ENCODE measurements at regions not wholly inside any gene's neighbourhood (a gene's known extent, or its start where the extent isn't known, plus 50 kb on each side); places are given as distances from the start of the nearest gene placed in this dataset.

DNA sequence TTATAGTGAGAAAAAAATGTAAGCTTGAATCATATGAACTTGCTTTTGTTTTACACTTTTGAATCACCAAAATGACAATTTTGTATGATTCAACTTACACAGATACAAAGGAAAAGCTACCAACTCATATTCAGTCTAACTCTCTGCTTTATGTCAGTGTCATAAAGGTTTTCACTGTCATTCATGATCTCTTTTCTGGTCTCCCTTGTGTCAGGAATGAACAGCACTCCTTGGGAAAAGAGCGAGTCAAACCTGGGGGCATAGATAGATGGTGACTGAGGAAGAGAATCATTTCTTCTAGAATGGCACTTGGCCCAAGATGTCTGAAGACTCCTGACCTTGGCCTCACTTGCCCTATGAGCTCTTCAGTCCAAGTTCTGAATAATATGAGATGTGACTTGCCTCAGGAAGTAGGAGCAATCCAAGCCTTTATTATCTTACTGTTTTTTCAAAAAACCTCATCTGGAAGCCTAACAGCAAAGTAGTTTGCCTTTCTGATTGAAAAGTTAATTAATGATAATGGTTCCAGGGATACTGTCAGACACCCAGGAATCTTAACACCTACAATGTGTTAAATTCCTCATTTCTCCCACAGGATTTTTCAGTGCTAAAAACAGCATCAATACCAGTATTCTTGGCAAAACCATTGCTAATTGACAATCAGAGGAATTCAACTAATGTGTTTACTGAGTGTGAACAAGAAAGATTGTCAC lies 270.0 kb upstream of the HSF2 start:
- Histone ChIP-seq H3K9ac (ENCODE audit: low read depth, low read length) (no peak overlapping the region), H3K4me3 (ENCODE audit: low read depth, low read length) (no peak overlapping the region), H3K4me1 (ENCODE audit: control insufficient read depth, insufficient read depth, low read length) (no peaks in the 10 kb centered on the region), H3K36me3 (ENCODE audit: control insufficient read depth, insufficient read depth, low read length) (no peaks in the 10 kb centered on the region), H3K27me3 (ENCODE audit: control insufficient read depth, insufficient read depth, low read length) (no peaks in the 10 kb centered on the region), H3K9me3 (ENCODE audit: control insufficient read depth, insufficient read depth, low read length) (no peaks in the 10 kb centered on the region)

GRCh38 chr6:122130026-122130348 lies 269.5 kb upstream of the HSF2 start:
- Histone ChIP-seq H3K4me1 (ENCODE audit: control insufficient read depth, insufficient read depth, low read length) (no peaks in the 10 kb centered on the region), H3K9ac (ENCODE audit: low read depth, low read length) (no peak overlapping the region), H3K4me3 (ENCODE audit: low read depth, low read length) (no peak overlapping the region), H3K9me3 (ENCODE audit: control insufficient read depth, insufficient read depth, low read length) (no peaks in the 10 kb centered on the region), H3K36me3 (ENCODE audit: control insufficient read depth, insufficient read depth, low read length) (no peaks in the 10 kb centered on the region), H3K27me3 (ENCODE audit: control insufficient read depth, insufficient read depth, low read length) (no peaks in the 10 kb centered on the region)

GRCh38 chr6:122130518-122130917 lies 268.9 kb upstream of the HSF2 start:
- no peaks in the 10 kb centered on the region for H3K27me3 ChIP-seq (ENCODE audit: control insufficient read depth, insufficient read depth, low read length)
- H3K36me3 ChIP-seq (ENCODE audit: control insufficient read depth, insufficient read depth, low read length): no peaks in the 10 kb centered on the region
- H3K9ac ChIP-seq (ENCODE audit: low read depth, low read length): no peak overlapping the region
- no peaks in the 10 kb centered on the region for H3K4me1 ChIP-seq (ENCODE audit: control insufficient read depth, insufficient read depth, low read length)
- no peak overlapping the region for H3K4me3 ChIP-seq (ENCODE audit: low read depth, low read length)
- H3K9me3 ChIP-seq (ENCODE audit: control insufficient read depth, insufficient read depth, low read length): no peaks in the 10 kb centered on the region

DNA sequence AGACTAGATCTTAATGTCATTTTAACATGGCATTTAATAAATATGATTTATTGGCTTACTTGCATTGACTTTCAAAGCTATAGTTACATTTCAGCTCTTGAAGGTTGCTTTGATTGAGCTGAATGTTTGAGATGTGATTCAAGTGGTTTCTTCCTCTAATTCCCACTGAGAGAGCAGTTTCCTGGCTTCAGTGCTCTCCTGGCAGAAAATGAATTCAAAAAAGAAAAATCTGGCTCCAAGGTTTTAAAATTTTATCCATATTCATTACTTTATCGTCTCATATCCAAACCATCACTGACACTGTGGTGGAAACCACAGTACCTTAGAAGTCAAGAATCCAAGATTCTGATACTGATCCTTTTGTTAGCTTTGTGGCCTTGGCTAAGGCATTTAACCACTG lies 263.1 kb upstream of the HSF2 start:
- H3K9ac ChIP-seq (ENCODE audit: low read depth, low read length): no peak overlapping the region
- H3K4me3 ChIP-seq (ENCODE audit: low read depth, low read length): no peak overlapping the region
- H3K27me3 ChIP-seq (ENCODE audit: control insufficient read depth, insufficient read depth, low read length): no peaks in the 10 kb centered on the region
- no peaks in the 10 kb centered on the region for H3K4me1 ChIP-seq (ENCODE audit: control insufficient read depth, insufficient read depth, low read length)
- H3K36me3 ChIP-seq (ENCODE audit: control insufficient read depth, insufficient read depth, low read length): no peaks in the 10 kb centered on the region
- H3K9me3 ChIP-seq (ENCODE audit: control insufficient read depth, insufficient read depth, low read length): no peaks in the 10 kb centered on the region

DNA sequence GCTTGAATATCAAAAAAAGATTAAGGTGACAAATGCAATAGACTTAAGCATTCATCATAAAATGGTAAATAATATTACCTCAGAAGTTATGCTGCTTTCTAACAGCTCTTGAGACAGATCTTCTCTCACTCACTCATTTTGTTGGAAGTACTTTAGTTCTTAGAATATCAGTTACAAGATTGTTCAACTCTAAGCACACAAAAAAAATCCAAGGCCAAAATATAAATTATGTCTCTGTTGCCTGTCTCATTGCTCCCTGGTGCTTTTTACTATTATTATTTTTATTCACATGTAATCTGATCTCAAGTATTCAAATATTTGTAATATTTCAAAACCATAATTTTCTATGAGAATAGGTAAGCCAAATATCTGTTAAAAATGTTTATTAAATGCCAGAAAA lies 259.4 kb upstream of the HSF2 start:
- Histone ChIP-seq H3K9me3 (ENCODE audit: control insufficient read depth, insufficient read depth, low read length) (no peaks in the 10 kb centered on the region), H3K9ac (ENCODE audit: low read depth, low read length) (no peak overlapping the region)

DNA sequence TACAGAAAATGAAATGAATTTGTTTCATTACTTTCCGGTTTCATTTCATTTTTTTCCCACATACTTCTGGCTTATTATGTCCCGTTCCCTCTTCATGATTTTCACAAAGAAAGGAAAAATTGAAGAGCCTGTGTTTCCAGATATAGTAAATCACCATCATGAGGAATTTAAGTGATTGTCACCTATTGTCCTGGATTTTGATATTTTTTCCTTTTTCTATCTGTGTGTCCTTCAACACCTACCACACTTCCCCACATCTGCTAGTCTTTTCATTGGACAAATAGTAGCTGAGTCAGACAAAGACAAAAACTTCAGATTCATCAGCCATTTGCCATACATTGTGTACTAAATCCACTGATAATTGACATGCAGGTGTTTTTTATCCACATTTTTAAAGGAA lies 258.2 kb upstream of the HSF2 start:
- Histone ChIP-seq H3K36me3 (ENCODE audit: control insufficient read depth, insufficient read depth, low read length) (no peaks in the 10 kb centered on the region), H3K9me3 (ENCODE audit: control insufficient read depth, insufficient read depth, low read length) (no peaks in the 10 kb centered on the region), H3K27me3 (ENCODE audit: control insufficient read depth, insufficient read depth, low read length) (no peaks in the 10 kb centered on the region), H3K9ac (ENCODE audit: low read depth, low read length) (no peak overlapping the region), H3K4me1 (ENCODE audit: control insufficient read depth, insufficient read depth, low read length) (no peaks in the 10 kb centered on the region), H3K4me3 (ENCODE audit: low read depth, low read length) (no peak overlapping the region)

More for the DNA sequence above, 259.4 kb upstream of the HSF2 start:
- Histone ChIP-seq H3K4me1 (ENCODE audit: control insufficient read depth, insufficient read depth, low read length) (no peaks in the 10 kb centered on the region), H3K36me3 (ENCODE audit: control insufficient read depth, insufficient read depth, low read length) (no peaks in the 10 kb centered on the region), H3K4me3 (ENCODE audit: low read depth, low read length) (no peak overlapping the region), H3K27me3 (ENCODE audit: control insufficient read depth, insufficient read depth, low read length) (no peaks in the 10 kb centered on the region)

- Histone ChIP-seq H3K4me3 (ENCODE audit: low read depth, low read length) (no peak overlapping the region), H3K4me1 (ENCODE audit: control insufficient read depth, insufficient read depth, low read length) (no peaks in the 10 kb centered on the region), H3K9me3 (ENCODE audit: control insufficient read depth, insufficient read depth, low read length) (no peaks in the 10 kb centered on the region), H3K9ac (ENCODE audit: low read depth, low read length) (no peak overlapping the region), H3K36me3 (ENCODE audit: control insufficient read depth, insufficient read depth, low read length) (no peaks in the 10 kb centered on the region), H3K27me3 (ENCODE audit: control insufficient read depth, insufficient read depth, low read length) (no peaks in the 10 kb centered on the region)
Measured at GRCh38 chr6:122143813-122144601, 255.4 kb upstream of the HSF2 start.

- no peaks in the 10 kb centered on the region for H3K27me3 ChIP-seq (ENCODE audit: control insufficient read depth, insufficient read depth, low read length)
- no peaks in the 10 kb centered on the region for H3K4me1 ChIP-seq (ENCODE audit: control insufficient read depth, insufficient read depth, low read length)
- no peak overlapping the region for H3K9ac ChIP-seq (ENCODE audit: low read depth, low read length)
- H3K9me3 ChIP-seq (ENCODE audit: control insufficient read depth, insufficient read depth, low read length): no peaks in the 10 kb centered on the region
- H3K36me3 ChIP-seq (ENCODE audit: control insufficient read depth, insufficient read depth, low read length): no peaks in the 10 kb centered on the region
- no peak overlapping the region for H3K4me3 ChIP-seq (ENCODE audit: low read depth, low read length)
Measured at GRCh38 chr6:122145246-122145645, 254.2 kb upstream of the HSF2 start.

GRCh38 chr6:122145741-122146240 lies 253.7 kb upstream of the HSF2 start:
- Histone ChIP-seq H3K9me3 (ENCODE audit: control insufficient read depth, insufficient read depth, low read length) (no peaks in the 10 kb centered on the region), H3K4me1 (ENCODE audit: control insufficient read depth, insufficient read depth, low read length) (no peaks in the 10 kb centered on the region), H3K36me3 (ENCODE audit: control insufficient read depth, insufficient read depth, low read length) (no peaks in the 10 kb centered on the region), H3K9ac (ENCODE audit: low read depth, low read length) (no peak overlapping the region), H3K27me3 (ENCODE audit: control insufficient read depth, insufficient read depth, low read length) (no peaks in the 10 kb centered on the region), H3K4me3 (ENCODE audit: low read depth, low read length) (no peak overlapping the region)

- H3K36me3 ChIP-seq (ENCODE audit: control insufficient read depth, insufficient read depth, low read length): no peaks in the 10 kb centered on the region
- no peak overlapping the region for H3K4me3 ChIP-seq (ENCODE audit: low read depth, low read length)
- H3K9ac ChIP-seq (ENCODE audit: low read depth, low read length): no peak overlapping the region
- H3K9me3 ChIP-seq (ENCODE audit: control insufficient read depth, insufficient read depth, low read length): no peaks in the 10 kb centered on the region
- H3K4me1 ChIP-seq (ENCODE audit: control insufficient read depth, insufficient read depth, low read length): no peaks in the 10 kb centered on the region
- H3K27me3 ChIP-seq (ENCODE audit: control insufficient read depth, insufficient read depth, low read length): no peaks in the 10 kb centered on the region
Measured at GRCh38 chr6:122147291-122147690, 252.2 kb upstream of the HSF2 start.

- Histone ChIP-seq H3K9me3 (ENCODE audit: control insufficient read depth, insufficient read depth, low read length) (no peaks in the 10 kb centered on the region), H3K4me3 (ENCODE audit: low read depth, low read length) (no peak overlapping the region), H3K9ac (ENCODE audit: low read depth, low read length) (no peak overlapping the region), H3K36me3 (ENCODE audit: control insufficient read depth, insufficient read depth, low read length) (no peaks in the 10 kb centered on the region), H3K27me3 (ENCODE audit: control insufficient read depth, insufficient read depth, low read length) (no peaks in the 10 kb centered on the region), H3K4me1 (ENCODE audit: control insufficient read depth, insufficient read depth, low read length) (peaks cover 4% of the 10 kb centered on the region)
Measured at GRCh38 chr6:122151066-122151465, 248.4 kb upstream of the HSF2 start.

- Histone ChIP-seq H3K4me3 (ENCODE audit: low read depth, low read length) (no peak overlapping the region), H3K9me3 (ENCODE audit: control insufficient read depth, insufficient read depth, low read length) (no peaks in the 10 kb centered on the region), H3K4me1 (ENCODE audit: control insufficient read depth, insufficient read depth, low read length) (peaks cover 4% of the 10 kb centered on the region), H3K27me3 (ENCODE audit: control insufficient read depth, insufficient read depth, low read length) (no peaks in the 10 kb centered on the region), H3K36me3 (ENCODE audit: control insufficient read depth, insufficient read depth, low read length) (no peaks in the 10 kb centered on the region), H3K9ac (ENCODE audit: low read depth, low read length) (no peak overlapping the region)
Measured at GRCh38 chr6:122151763-122152162, 247.7 kb upstream of the HSF2 start.
